ENCODE measurements at regions not wholly inside any gene's neighbourhood (a gene's known extent, or its start where the extent isn't known, plus 50 kb on each side); places are given as distances from the start of the nearest gene placed in this dataset.
"Not testable (repeated sequence)": the region's sequence is repeated elsewhere in the genome, so short reads cannot be mapped to it uniquely, and the experiment has no call there.

DNA sequence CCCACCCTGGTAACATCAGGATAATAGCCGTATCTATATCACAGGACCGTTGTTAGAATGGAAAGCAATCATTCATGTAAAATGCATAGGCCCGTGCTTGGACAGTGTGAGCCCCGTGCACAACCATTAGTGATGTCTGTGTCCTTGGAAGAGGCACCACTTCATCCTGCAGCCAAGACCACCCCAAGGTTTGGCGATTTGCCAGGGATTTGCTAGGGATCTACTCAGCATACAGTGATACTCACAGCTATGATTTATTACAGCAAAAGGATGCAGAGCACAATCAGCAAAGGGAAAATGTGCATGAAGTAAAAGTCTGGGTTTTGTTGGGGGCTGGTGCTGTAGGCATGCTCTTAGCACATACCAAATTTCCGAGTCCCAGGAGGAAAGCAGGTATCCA is 115.9 kb upstream of the PHACTR3 start:
- H3K9me2 ChIP-seq; H3K9me3 ChIP-seq; H3F3A ChIP-seq (replicated peaks; ENCODE audit: insufficient read depth); H3K4me3 ChIP-seq (ENCODE audit: low read depth in 2 of 2, low read length in 1 of 2); CTCF ChIA-PET; POLR2A ChIA-PET; H3K4me1 ChIP-seq (ENCODE audit: control insufficient read depth in 1 of 2, insufficient read depth in 2 of 2, low read depth in 1 of 2, low read length in 1 of 2); H3K9ac ChIP-seq; H3K27ac ChIP-seq (ENCODE audit: low read depth in 2 of 2, low read length in 1 of 2); H2AFZ ChIP-seq (ENCODE audit: low read depth); H3K79me2 ChIP-seq (ENCODE audit: insufficient read depth); H3K36me3 ChIP-seq (replicated peaks in 1 of 2; ENCODE audit: control insufficient read depth in 1 of 2, insufficient read depth in 2 of 2, low read length in 1 of 2); H4K20me1 ChIP-seq (ENCODE audit: insufficient read depth); DNase-seq; H3K4me2 ChIP-seq; H3K27me3 ChIP-seq (ENCODE audit: insufficient read depth): not testable (repeated sequence)
- 54% methylated on average over 6 of the region's 6 CpGs for WGBS (ENCODE audit: low lambda C conversion rate)

DNA sequence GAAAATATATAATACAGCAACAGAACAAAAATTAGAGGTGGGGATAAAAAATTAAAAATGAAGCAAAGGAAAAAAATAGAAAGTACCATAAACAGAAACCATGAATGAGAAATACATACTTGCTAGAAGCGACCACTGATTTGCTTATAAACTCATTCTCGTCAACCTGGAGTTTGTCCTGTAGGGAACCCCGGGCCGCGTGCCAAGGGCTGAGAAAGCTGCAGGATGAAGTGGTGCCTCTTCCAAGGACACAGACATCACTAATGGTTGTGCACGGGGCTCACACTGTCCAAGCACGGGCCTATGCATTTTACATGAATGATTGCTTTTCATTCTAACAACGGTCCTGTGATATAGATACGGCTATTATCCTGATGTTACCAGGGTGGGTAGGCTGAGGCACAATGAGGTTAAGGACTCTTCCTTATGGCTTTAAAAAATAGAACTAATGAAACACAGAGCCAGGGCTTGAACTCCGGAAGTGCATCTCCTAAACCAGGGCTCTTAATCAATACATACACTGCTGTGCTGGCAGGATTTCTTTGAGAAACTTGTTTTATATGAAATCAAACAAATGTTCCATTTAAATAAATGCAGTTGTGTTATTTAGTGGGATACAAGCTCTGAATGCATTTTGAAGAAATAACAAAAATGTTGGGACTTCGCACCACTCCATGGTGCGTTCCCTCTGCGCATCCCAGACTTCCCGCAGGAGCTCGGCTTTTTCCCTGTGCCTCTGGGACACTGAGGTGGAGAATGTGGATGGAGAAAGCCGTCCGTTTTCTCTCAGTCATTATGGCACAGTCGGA is 113.9 kb upstream of the PHACTR3 start:
- H3K4me2 ChIP-seq; H3K4me1 ChIP-seq (ENCODE audit: control insufficient read depth in 1 of 2, insufficient read depth in 2 of 2, low read depth in 1 of 2, low read length in 1 of 2); POLR2A ChIA-PET; H3K36me3 ChIP-seq (replicated peaks in 1 of 2; ENCODE audit: control insufficient read depth in 1 of 2, insufficient read depth in 2 of 2, low read length in 1 of 2); H3K4me3 ChIP-seq (ENCODE audit: low read depth in 2 of 2, low read length in 1 of 2); H3K79me2 ChIP-seq (ENCODE audit: insufficient read depth); H3K9me3 ChIP-seq; H4K20me1 ChIP-seq (ENCODE audit: insufficient read depth); H3F3A ChIP-seq (replicated peaks; ENCODE audit: insufficient read depth); H3K27me3 ChIP-seq (ENCODE audit: insufficient read depth); H3K9ac ChIP-seq; H2AFZ ChIP-seq (ENCODE audit: low read depth); H3K27ac ChIP-seq (ENCODE audit: low read depth in 2 of 2, low read length in 1 of 2); DNase-seq; H3K9me2 ChIP-seq: not testable (repeated sequence)
- WGBS (ENCODE audit: low lambda C conversion rate) = 91% methylated on average over 16 of the region's 18 CpGs
- CTCF ChIA-PET = interaction anchor here (0.8 to 2.1 kb wide), 4 partner anchors 29 to 35 kb away, joined by 3 to 7 read pairs (median 4); no protein-coding TSS in a partner anchor

DNA sequence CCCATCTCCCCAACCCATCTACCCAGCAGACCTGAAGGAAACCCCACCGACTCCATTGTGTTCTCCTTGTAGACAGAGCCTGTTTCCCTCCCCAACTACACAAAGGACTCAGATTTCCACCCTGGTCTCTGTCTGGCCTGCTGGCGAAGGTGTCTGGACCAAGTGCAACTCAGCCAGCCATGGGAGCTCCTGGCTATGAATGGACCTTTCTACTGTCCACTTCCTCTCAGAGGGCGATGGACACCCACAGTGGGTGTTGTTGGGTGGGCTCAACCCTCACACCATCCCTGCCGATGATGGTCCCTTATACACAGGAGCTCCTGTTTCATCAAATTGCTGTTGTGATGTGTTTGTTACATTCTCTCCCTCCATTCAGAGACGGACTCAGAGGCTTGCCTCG is 112.5 kb upstream of the PHACTR3 start:
- ChIA-PET CTCF (interaction anchor here (0.6 to 2.2 kb wide), 5 partner anchors 23 to 628 kb away, joined by 3 to 6 read pairs (median 4); no protein-coding TSS in a partner anchor), POLR2A (no interaction called here)
- no peak overlapping the region for H3K9ac ChIP-seq

More for the DNA sequence above, 112.5 kb upstream of the PHACTR3 start:
- no peak for TF ChIP-seq NRF1 (IDR thresholded peaks at IDR 0.05; ENCODE audit: low read depth, low read length)
- no peak for TF ChIP-seq CHD2 (IDR thresholded peaks at IDR 0.05; ENCODE audit: low read length, partially characterized antibody)
- TF ChIP-seq YY1 (IDR thresholded peaks at IDR 0.05; ENCODE audit: low read depth) = no peak
- no peak for TF ChIP-seq POLR2AphosphoS5 (IDR thresholded peaks at IDR 0.05; ENCODE audit: low read depth, low read length)
- no peak for TF ChIP-seq TEAD4 (IDR thresholded peaks at IDR 0.05; ENCODE audit: borderline replicate concordance, insufficient read depth)
- TF ChIP-seq, protein P1, sequence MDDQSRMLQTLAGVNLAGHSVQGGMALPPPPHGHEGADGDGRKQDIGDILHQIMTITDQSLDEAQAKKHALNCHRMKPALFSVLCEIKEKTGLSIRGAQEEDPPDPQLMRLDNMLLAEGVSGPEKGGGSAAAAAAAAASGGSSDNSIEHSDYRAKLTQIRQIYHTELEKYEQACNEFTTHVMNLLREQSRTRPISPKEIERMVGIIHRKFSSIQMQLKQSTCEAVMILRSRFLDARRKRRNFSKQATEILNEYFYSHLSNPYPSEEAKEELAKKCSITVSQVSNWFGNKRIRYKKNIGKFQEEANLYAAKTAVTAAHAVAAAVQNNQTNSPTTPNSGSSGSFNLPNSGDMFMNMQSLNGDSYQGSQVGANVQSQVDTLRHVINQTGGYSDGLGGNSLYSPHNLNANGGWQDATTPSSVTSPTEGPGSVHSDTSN (IDR thresholded peaks at IDR 0.05) = no peak
- no peak for TF ChIP-seq JUND (IDR thresholded peaks at IDR 0.05)
- TF ChIP-seq SMC3 (IDR thresholded peaks at IDR 0.05; ENCODE audit: low read depth, low read length) = no peak
- TF ChIP-seq, protein P2, sequence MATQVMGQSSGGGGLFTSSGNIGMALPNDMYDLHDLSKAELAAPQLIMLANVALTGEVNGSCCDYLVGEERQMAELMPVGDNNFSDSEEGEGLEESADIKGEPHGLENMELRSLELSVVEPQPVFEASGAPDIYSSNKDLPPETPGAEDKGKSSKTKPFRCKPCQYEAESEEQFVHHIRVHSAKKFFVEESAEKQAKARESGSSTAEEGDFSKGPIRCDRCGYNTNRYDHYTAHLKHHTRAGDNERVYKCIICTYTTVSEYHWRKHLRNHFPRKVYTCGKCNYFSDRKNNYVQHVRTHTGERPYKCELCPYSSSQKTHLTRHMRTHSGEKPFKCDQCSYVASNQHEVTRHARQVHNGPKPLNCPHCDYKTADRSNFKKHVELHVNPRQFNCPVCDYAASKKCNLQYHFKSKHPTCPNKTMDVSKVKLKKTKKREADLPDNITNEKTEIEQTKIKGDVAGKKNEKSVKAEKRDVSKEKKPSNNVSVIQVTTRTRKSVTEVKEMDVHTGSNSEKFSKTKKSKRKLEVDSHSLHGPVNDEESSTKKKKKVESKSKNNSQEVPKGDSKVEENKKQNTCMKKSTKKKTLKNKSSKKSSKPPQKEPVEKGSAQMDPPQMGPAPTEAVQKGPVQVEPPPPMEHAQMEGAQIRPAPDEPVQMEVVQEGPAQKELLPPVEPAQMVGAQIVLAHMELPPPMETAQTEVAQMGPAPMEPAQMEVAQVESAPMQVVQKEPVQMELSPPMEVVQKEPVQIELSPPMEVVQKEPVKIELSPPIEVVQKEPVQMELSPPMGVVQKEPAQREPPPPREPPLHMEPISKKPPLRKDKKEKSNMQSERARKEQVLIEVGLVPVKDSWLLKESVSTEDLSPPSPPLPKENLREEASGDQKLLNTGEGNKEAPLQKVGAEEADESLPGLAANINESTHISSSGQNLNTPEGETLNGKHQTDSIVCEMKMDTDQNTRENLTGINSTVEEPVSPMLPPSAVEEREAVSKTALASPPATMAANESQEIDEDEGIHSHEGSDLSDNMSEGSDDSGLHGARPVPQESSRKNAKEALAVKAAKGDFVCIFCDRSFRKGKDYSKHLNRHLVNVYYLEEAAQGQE (IDR thresholded peaks at IDR 0.05; ENCODE audit: low read depth, low read length) = no peak
- TF ChIP-seq RAD21 (IDR thresholded peaks at IDR 0.05; ENCODE audit: low read length) = no peak
- no peak for TF ChIP-seq MEF2A (IDR thresholded peaks at IDR 0.05; ENCODE audit: borderline replicate concordance, low read depth)
- no peak for TF ChIP-seq GATA2 (CRISPR knock-in tag; IDR thresholded peaks at IDR 0.05)
- TF ChIP-seq SIN3A (IDR thresholded peaks at IDR 0.05; ENCODE audit: borderline replicate concordance, low read depth, low read length) = no peak
- TF ChIP-seq, protein P3, sequence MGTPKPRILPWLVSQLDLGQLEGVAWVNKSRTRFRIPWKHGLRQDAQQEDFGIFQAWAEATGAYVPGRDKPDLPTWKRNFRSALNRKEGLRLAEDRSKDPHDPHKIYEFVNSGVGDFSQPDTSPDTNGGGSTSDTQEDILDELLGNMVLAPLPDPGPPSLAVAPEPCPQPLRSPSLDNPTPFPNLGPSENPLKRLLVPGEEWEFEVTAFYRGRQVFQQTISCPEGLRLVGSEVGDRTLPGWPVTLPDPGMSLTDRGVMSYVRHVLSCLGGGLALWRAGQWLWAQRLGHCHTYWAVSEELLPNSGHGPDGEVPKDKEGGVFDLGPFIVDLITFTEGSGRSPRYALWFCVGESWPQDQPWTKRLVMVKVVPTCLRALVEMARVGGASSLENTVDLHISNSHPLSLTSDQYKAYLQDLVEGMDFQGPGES (IDR thresholded peaks at IDR 0.05; ENCODE audit: low read depth, low read length) = no peak
- H2AFZ ChIP-seq (ENCODE audit: low read depth) = no peak overlapping the region
- H3K27me3 ChIP-seq (ENCODE audit: insufficient read depth) = no peaks in the 10 kb centered on the region
- H3K36me3 ChIP-seq (replicated peaks in 1 of 2; ENCODE audit: control insufficient read depth in 1 of 2, insufficient read depth in 2 of 2, low read length in 1 of 2) = no peaks in the 10 kb centered on the region
- no peak overlapping the region for H3K4me2 ChIP-seq
- H3F3A ChIP-seq (replicated peaks; ENCODE audit: insufficient read depth) = no peaks in the 10 kb centered on the region
- 47% methylated on average over 6 of the region's 6 CpGs for WGBS (ENCODE audit: low lambda C conversion rate)
- H3K9me3 ChIP-seq = no peaks in the 10 kb centered on the region
- H4K20me1 ChIP-seq (ENCODE audit: insufficient read depth) = no peaks in the 10 kb centered on the region
- no peaks in the 10 kb centered on the region for H3K79me2 ChIP-seq (ENCODE audit: insufficient read depth)
- no peak for DNase-seq
- no peaks in the 10 kb centered on the region for H3K9me2 ChIP-seq
- no peak overlapping the region for H3K4me3 ChIP-seq (ENCODE audit: low read depth in 2 of 2, low read length in 1 of 2)
- peaks cover 0 to 9% of the 10 kb centered on the region in 2 experiments; a peak in 1 of 4 replicates for H3K4me1 ChIP-seq (ENCODE audit: control insufficient read depth in 1 of 2, insufficient read depth in 2 of 2, low read depth in 1 of 2, low read length in 1 of 2)
- no peak overlapping the region for H3K27ac ChIP-seq (ENCODE audit: low read depth in 2 of 2, low read length in 1 of 2)
